ENCODE measurements at regions not wholly inside any gene's neighbourhood (a gene's known extent, or its start where the extent isn't known, plus 50 kb on each side); places are given as distances from the start of the nearest gene placed in this dataset.

GRCh38 chr3:178100908-178101307 lies 435.3 kb upstream of the KCNMB2 start:
- H3K4me2 ChIP-seq (ENCODE audit: low read length) = no peak overlapping the region
- no peak overlapping the region for H3K4me3 ChIP-seq (ENCODE audit: low read depth, low read length)
- no peak overlapping the region for H3K4ac ChIP-seq (ENCODE audit: low read depth, low read length)
- H3K27me3 ChIP-seq (ENCODE audit: insufficient read depth, low read length) = no peaks in the 10 kb centered on the region
- no peaks in the 10 kb centered on the region for H3K79me1 ChIP-seq (ENCODE audit: low read length)
- no peak overlapping the region for H2BK12ac ChIP-seq (ENCODE audit: low read length)
- H3K9me3 ChIP-seq (ENCODE audit: insufficient read depth, low read depth, low read length) = no peaks in the 10 kb centered on the region
- H2BK5ac ChIP-seq (ENCODE audit: low read depth, low read length, poor library complexity) = no peak overlapping the region
- no peak overlapping the region for H3K14ac ChIP-seq (ENCODE audit: low read length)
- no peak overlapping the region for H3K23ac ChIP-seq (ENCODE audit: low read length)
- no peaks in the 10 kb centered on the region for H3K36me3 ChIP-seq (ENCODE audit: control insufficient read depth in 1 of 2, insufficient read depth in 2 of 2, low read length in 2 of 2)
- no peak for DNase-seq
- no peak overlapping the region for H4K91ac ChIP-seq (ENCODE audit: low read depth, low read length)
- no peak overlapping the region for H2AFZ ChIP-seq (ENCODE audit: insufficient read depth, low read length, poor library complexity)
- H2AK5ac ChIP-seq (ENCODE audit: low read length) = no peak overlapping the region
- H3K18ac ChIP-seq (ENCODE audit: low read length) = no peak overlapping the region
- H3K27ac ChIP-seq (ENCODE audit: low read depth, low read length) = no peak overlapping the region
- no peak overlapping the region for H4K12ac ChIP-seq (ENCODE audit: low read depth, low read length)
- H3K4me1 ChIP-seq (ENCODE audit: control insufficient read depth in 1 of 2, insufficient read depth in 2 of 2, low read length in 2 of 2) = peaks cover 0 to 1% of the 10 kb centered on the region in 2 experiments
- no peak overlapping the region for H3K9ac ChIP-seq (ENCODE audit: low read length)
- no peak overlapping the region for H2BK120ac ChIP-seq (ENCODE audit: insufficient read depth, low read length, poor library complexity)
- no peaks in the 10 kb centered on the region for H3K79me2 ChIP-seq (ENCODE audit: control insufficient read depth, insufficient read depth, low read length, poor library complexity)
- H4K8ac ChIP-seq (ENCODE audit: low read depth, low read length) = no peak overlapping the region

GRCh38 chr3:178103140-178103539 lies 433.1 kb upstream of the KCNMB2 start:
- no peak overlapping the region for H3K14ac ChIP-seq (ENCODE audit: low read length)
- H3K23ac ChIP-seq (ENCODE audit: low read length) = no peak overlapping the region
- no peaks in the 10 kb centered on the region for H3K79me1 ChIP-seq (ENCODE audit: low read length)
- no peak overlapping the region for H3K9ac ChIP-seq (ENCODE audit: low read length)
- H3K18ac ChIP-seq (ENCODE audit: low read length) = no peak overlapping the region
- no peaks in the 10 kb centered on the region for H3K27me3 ChIP-seq (ENCODE audit: insufficient read depth, low read length)
- no peak overlapping the region for H3K27ac ChIP-seq (ENCODE audit: low read depth, low read length)
- no peak overlapping the region for H4K8ac ChIP-seq (ENCODE audit: low read depth, low read length)
- no peak overlapping the region for H2AK5ac ChIP-seq (ENCODE audit: low read length)
- H3K4ac ChIP-seq (ENCODE audit: low read depth, low read length) = no peak overlapping the region
- no peak overlapping the region for H3K4me2 ChIP-seq (ENCODE audit: low read length)
- no peak overlapping the region for H4K91ac ChIP-seq (ENCODE audit: low read depth, low read length)
- no peak for DNase-seq
- H3K36me3 ChIP-seq (ENCODE audit: control insufficient read depth in 1 of 2, insufficient read depth in 2 of 2, low read length in 2 of 2) = no peaks in the 10 kb centered on the region
- no peaks in the 10 kb centered on the region for H3K9me3 ChIP-seq (ENCODE audit: insufficient read depth, low read depth, low read length)
- WGBS (ENCODE audit: extremely low coverage, insufficient coverage, insufficient read length) = no CpG with 5 or more reads among the region's 2 CpGs
- peaks cover 0 to 1% of the 10 kb centered on the region in 2 experiments for H3K4me1 ChIP-seq (ENCODE audit: control insufficient read depth in 1 of 2, insufficient read depth in 2 of 2, low read length in 2 of 2)
- H4K12ac ChIP-seq (ENCODE audit: low read depth, low read length) = no peak overlapping the region
- no peak overlapping the region for H2BK12ac ChIP-seq (ENCODE audit: low read length)
- H3K4me3 ChIP-seq (ENCODE audit: low read depth, low read length) = no peak overlapping the region
- no peaks in the 10 kb centered on the region for H3K79me2 ChIP-seq (ENCODE audit: control insufficient read depth, insufficient read depth, low read length, poor library complexity)
- H2BK120ac ChIP-seq (ENCODE audit: insufficient read depth, low read length, poor library complexity) = no peak overlapping the region
- no peak overlapping the region for H2AFZ ChIP-seq (ENCODE audit: insufficient read depth, low read length, poor library complexity)
- H2BK5ac ChIP-seq (ENCODE audit: low read depth, low read length, poor library complexity) = no peak overlapping the region

- Histone ChIP-seq H3K4me1 (ENCODE audit: control insufficient read depth in 1 of 2, insufficient read depth in 2 of 2, low read length in 2 of 2) (peaks cover 0 to 1% of the 10 kb centered on the region in 2 experiments), H3K4me2 (ENCODE audit: low read length) (no peak overlapping the region), H2AFZ (ENCODE audit: insufficient read depth, low read length, poor library complexity) (no peak overlapping the region), H3K23ac (ENCODE audit: low read length) (no peak overlapping the region), H3K36me3 (ENCODE audit: control insufficient read depth in 1 of 2, insufficient read depth in 2 of 2, low read length in 2 of 2) (no peaks in the 10 kb centered on the region), H2AK5ac (ENCODE audit: low read length) (no peak overlapping the region), H2BK5ac (ENCODE audit: low read depth, low read length, poor library complexity) (no peak overlapping the region), H4K91ac (ENCODE audit: low read depth, low read length) (no peak overlapping the region), H3K79me1 (ENCODE audit: low read length) (no peaks in the 10 kb centered on the region), H4K8ac (ENCODE audit: low read depth, low read length) (no peak overlapping the region), H2BK12ac (ENCODE audit: low read length) (no peak overlapping the region), H3K9me3 (ENCODE audit: insufficient read depth, low read depth, low read length) (no peaks in the 10 kb centered on the region), H3K27me3 (ENCODE audit: insufficient read depth, low read length) (no peaks in the 10 kb centered on the region), H3K79me2 (ENCODE audit: control insufficient read depth, insufficient read depth, low read length, poor library complexity) (no peaks in the 10 kb centered on the region), H3K4ac (ENCODE audit: low read depth, low read length) (no peak overlapping the region), H3K4me3 (ENCODE audit: low read depth, low read length) (no peak overlapping the region), H4K12ac (ENCODE audit: low read depth, low read length) (no peak overlapping the region), H3K9ac (ENCODE audit: low read length) (no peak overlapping the region), H3K18ac (ENCODE audit: low read length) (no peak overlapping the region), H3K27ac (ENCODE audit: low read depth, low read length) (no peak overlapping the region), H3K14ac (ENCODE audit: low read length) (no peak overlapping the region), H2BK120ac (ENCODE audit: insufficient read depth, low read length, poor library complexity) (no peak overlapping the region)
- WGBS (ENCODE audit: extremely low coverage, insufficient coverage, insufficient read length) = no CpG with 5 or more reads among the region's 2 CpGs
- no peak for DNase-seq
These were observed 428.4 kb upstream of the KCNMB2 start for GRCh38 chr3:178107804-178108203.

- no peak for DNase-seq
- no CpG with 5 or more reads among the region's 2 CpGs for WGBS (ENCODE audit: extremely low coverage, insufficient coverage, insufficient read length)
- Histone ChIP-seq H3K79me2 (ENCODE audit: control insufficient read depth, insufficient read depth, low read length, poor library complexity) (no peaks in the 10 kb centered on the region), H3K14ac (ENCODE audit: low read length) (no peak overlapping the region), H3K4me3 (ENCODE audit: low read depth, low read length) (no peak overlapping the region), H3K4me2 (ENCODE audit: low read length) (no peak overlapping the region), H3K4ac (ENCODE audit: low read depth, low read length) (no peak overlapping the region), H3K9ac (ENCODE audit: low read length) (no peak overlapping the region), H4K8ac (ENCODE audit: low read depth, low read length) (no peak overlapping the region), H2BK12ac (ENCODE audit: low read length) (no peak overlapping the region), H2BK120ac (ENCODE audit: insufficient read depth, low read length, poor library complexity) (no peak overlapping the region), H2AFZ (ENCODE audit: insufficient read depth, low read length, poor library complexity) (no peak overlapping the region), H4K91ac (ENCODE audit: low read depth, low read length) (no peak overlapping the region), H3K23ac (ENCODE audit: low read length) (no peak overlapping the region), H3K27ac (ENCODE audit: low read depth, low read length) (no peak overlapping the region), H4K12ac (ENCODE audit: low read depth, low read length) (no peak overlapping the region), H3K18ac (ENCODE audit: low read length) (no peak overlapping the region), H2AK5ac (ENCODE audit: low read length) (no peak overlapping the region), H2BK5ac (ENCODE audit: low read depth, low read length, poor library complexity) (no peak overlapping the region), H3K9me3 (ENCODE audit: insufficient read depth, low read depth, low read length) (no peaks in the 10 kb centered on the region), H3K4me1 (ENCODE audit: control insufficient read depth in 1 of 2, insufficient read depth in 2 of 2, low read length in 2 of 2) (no peaks in the 10 kb centered on the region), H3K27me3 (ENCODE audit: insufficient read depth, low read length) (no peaks in the 10 kb centered on the region), H3K36me3 (ENCODE audit: control insufficient read depth in 1 of 2, insufficient read depth in 2 of 2, low read length in 2 of 2) (no peaks in the 10 kb centered on the region), H3K79me1 (ENCODE audit: low read length) (no peaks in the 10 kb centered on the region)
These were observed 426.5 kb upstream of the KCNMB2 start for GRCh38 chr3:178109691-178110090.

Data from trophoblast cell (in vitro differentiated cells and primary cell).